K562 (cell line): ENCODE measurements at regions not wholly inside any gene's neighbourhood (a gene's known extent, or its start where the extent isn't known, plus 50 kb on each side); places are given as distances from the start of the nearest gene placed in this dataset.

Source experiments
- ATAC-seq: fragments of 200-7000 bp; cut with Tn5 transposase; 3 replicates; pipeline ENCODE4 v1.9.1; 2020; ENCODE audit warnings: moderate library complexity
- BruUV-seq: library from RNA; stranded (reverse); fragments of 400-500 nt; replicated peaks from 2 replicates; lab custom pipeline; 2021; lab: Mats Ljungman, UMichigan
- CTCF ChIA-PET: fragments of 300-600 bp; formaldehyde crosslinking; extraction: SDS; loops from one replicate; lab custom pipeline; 2021; ENCODE audit warnings: low intra/inter-chr PET ratio; lab: Yijun Ruan, JAX
- POLR2A ChIA-PET: fragments of 300-600, 350-650 bp; sonication (Branson Sonifier 250); formaldehyde crosslinking; extraction: SDS; loops from one replicate; lab custom pipeline; 2021; ENCODE audit warnings: antibody characterized with exemption, inconsistent platforms; lab: Yijun Ruan, JAX
- DNase-seq, 4 experiments: peaks; one replicate each; pipeline versions ENCODE4 v3.0.0 to v3.0.0-alpha.2; 2011 to 2018; ENCODE audit warnings: low spot score in 3 of 4, mixed read lengths in 3 of 4; ENCODE audit errors: extremely low read depth in 1 of 4
- FAIRE-seq: peaks from 2 replicates; lab custom pipeline; 2011; peaks lifted over from hg19 to GRCh38; lab: Jason Lieb, UNC
- H2AFZ ChIP-seq: 2 replicates; pipeline ENCODE4 v1.6.0; 2011; ENCODE audit warnings: low read depth, low read length, control low read depth, inconsistent platforms
- H3K27ac ChIP-seq: fragments of 200-600 bp; 3 replicates; pipeline ENCODE4 v1.8.0; 2011; ENCODE audit warnings: low read depth, mild to moderate bottlenecking, control low read depth, inconsistent platforms, low read length, moderate library complexity, mixed read lengths; ENCODE audit errors: extremely low read depth
- H3K27me3 ChIP-seq, 2 experiments: fragments of 300-600 bp in 1 of 2; 2 replicates in 1 of 2; 3 replicates in 1 of 2; pipeline versions ENCODE4 v1.6.0 to v1.8.0; 2011; ENCODE audit warnings: inconsistent platforms in 2 of 2, low read length in 2 of 2, mild to moderate bottlenecking in 1 of 2, mixed read lengths in 1 of 2, moderate library complexity in 1 of 2; ENCODE audit not compliant: control insufficient read depth in 2 of 2, insufficient read depth in 2 of 2
- H3K36me3 ChIP-seq: fragments of 300-600 bp; 3 replicates; pipeline ENCODE4 v1.8.0; 2011; ENCODE audit warnings: mild to moderate bottlenecking, low read length, inconsistent platforms; ENCODE audit not compliant: control insufficient read depth, insufficient read depth
- H3K4me1 ChIP-seq, 2 experiments: fragments of 200-600 bp in 1 of 2; replicated peaks in 1 of 2; 2 replicates in 1 of 2; 3 replicates in 1 of 2; pipeline versions ENCODE4 v1.5.1 to v1.8.0; 2011; ENCODE audit warnings: inconsistent platforms in 2 of 2, low read length in 2 of 2, mild to moderate bottlenecking in 1 of 2, mixed read lengths in 1 of 2, moderate library complexity in 1 of 2; ENCODE audit not compliant: control insufficient read depth in 2 of 2, insufficient read depth in 2 of 2
- H3K4me2 ChIP-seq: 2 replicates; pipeline ENCODE4 v1.6.1; 2011; ENCODE audit warnings: low read length, control low read depth, inconsistent platforms, mixed read lengths; ENCODE audit not compliant: insufficient read depth
- H3K4me3 ChIP-seq: fragments of 200-600 bp; sonication (generic), shearing (Covaris generic); 2 replicates; pipeline ENCODE4 v1.5.1; 2016; ENCODE audit warnings: control low read depth, inconsistent platforms
- H3K79me2 ChIP-seq: fragments of 200-600 bp; 3 replicates; pipeline ENCODE4 v1.8.0; 2011; ENCODE audit warnings: low read length, inconsistent platforms; ENCODE audit not compliant: control insufficient read depth, insufficient read depth
- H3K9ac ChIP-seq, 2 experiments: 2 replicates each; pipeline versions ENCODE4 v1.6.0 to v1.6.1; 2011; ENCODE audit warnings: low read depth in 2 of 2, low read length in 2 of 2, control low read depth in 1 of 2, inconsistent platforms in 1 of 2, mild to moderate bottlenecking in 1 of 2, mixed read lengths in 1 of 2; ENCODE audit not compliant: insufficient read depth in 1 of 2
- H3K9me1 ChIP-seq: one replicate; pipeline ENCODE4 v1.6.0; 2011; ENCODE audit warnings: inconsistent platforms, mild to moderate bottlenecking, low read length, moderate library complexity; ENCODE audit not compliant: control insufficient read depth, insufficient read depth
- H3K9me3 ChIP-seq: replicated peaks from 2 replicates; pipeline ENCODE4 v1.5.1; 2011; ENCODE audit warnings: low read depth, low read length, inconsistent platforms; ENCODE audit not compliant: control insufficient read depth, insufficient read depth
- H4K20me1 ChIP-seq: replicated peaks from 2 replicates; pipeline ENCODE4 v1.6.1; 2011; ENCODE audit warnings: low read length, inconsistent platforms, mixed read lengths; ENCODE audit not compliant: control insufficient read depth, insufficient read depth
- BMI1 ChIP-seq: fragments of 150-350 bp; IDR thresholded peaks from 2 replicates; pipeline ENCODE4 v1.6.1; 2014; ENCODE audit warnings: low read length
- WGBS: fragments of 100-300 bp; shearing (Covaris generic); methylation state at CpG from one replicate; pipeline ENCODE4 v1.1.6; 2016; ENCODE audit warnings: low coverage, mixed read lengths; ENCODE audit not compliant: insufficient coverage; ENCODE audit errors: missing lambda C conversion rate; 5-methylcytosine and 5-hydroxymethylcytosine counted together
- in situ Hi-C: fragments of 300-500 bp; cut with MboI; formaldehyde crosslinking; loops from 4 replicates; pipeline ENCODE4 v1.15.0; 2018; ENCODE audit warnings: inconsistent platforms, mixed read lengths
- intact Hi-C: fragments of 100-400 bp; cut with micrococcal nuclease; formaldehyde crosslinking; loops from 2 replicates; pipeline ENCODE4 v1.14.2; 2022

- H3K4me1 ChIP-seq = no peaks in the 10 kb centered on the region; a peak in 1 of 5 replicates
- no peaks in the 10 kb centered on the region for H3K9me1 ChIP-seq
- no peak for TF ChIP-seq BMI1
- TF ChIP-seq, all 486 proteins: peak for 0
- Histone ChIP-seq H3K27ac (no peak overlapping the region), H3K9ac (no peak overlapping the region), H2AFZ (no peak overlapping the region), H3K27me3 (peaks cover 28 to 33% of the 10 kb centered on the region in 2 experiments), H3K9me3 (no peaks in the 10 kb centered on the region), H4K20me1 (no peaks in the 10 kb centered on the region), H3K4me3 (no peak overlapping the region), H3K79me2 (no peaks in the 10 kb centered on the region), H3K4me2 (no peak overlapping the region), H3K36me3 (no peaks in the 10 kb centered on the region)
- ATAC-seq (no peak), FAIRE-seq (no peak), DNase-seq (no peak)
- in situ Hi-C loops = no loop called here
- no TSS peak for BruUV-seq
- ChIA-PET CTCF (no interaction called here), POLR2A (no interaction called here)
- WGBS = under 1% methylated on average over 5 of the region's 5 CpGs
- intact Hi-C loops = no loop called here
Measured at GRCh38 chr1:230016159-230016558, 50.9 kb upstream of the GALNT2 start.
